ENCODE measurements at regions not wholly inside any gene's neighbourhood (a gene's known extent, or its start where the extent isn't known, plus 50 kb on each side); places are given as distances from the start of the nearest gene placed in this dataset.

GRCh38 chr6:166719019-166719418 lies 92.0 kb upstream of the RPS6KA2 start:
- no peak overlapping the region for H3K27ac ChIP-seq
- no peaks in the 10 kb centered on the region for H3K9me3 ChIP-seq
- H3K36me3 ChIP-seq = no peaks in the 10 kb centered on the region
- DNase-seq (ENCODE audit: low spot score) = no peak
- H3K4me1 ChIP-seq (ENCODE audit: control insufficient read depth in 1 of 2, low read depth in 2 of 2) = peaks cover 0 to under 1% of the 10 kb centered on the region in 2 donors
- ATAC-seq (ENCODE audit: insufficient number of reproducible peaks, low FRiP score, low read depth) = no peak
- TF ChIP-seq CTCF (IDR thresholded peaks at IDR 0.05) = no peak
- H3K27me3 ChIP-seq (replicated peaks; ENCODE audit: insufficient read depth) = no peaks in the 10 kb centered on the region
- H3K4me3 ChIP-seq = no peak overlapping the region

- Histone ChIP-seq H3K36me3 (no peaks in the 10 kb centered on the region), H3K27ac (no peak overlapping the region), H3K4me1 (ENCODE audit: control insufficient read depth in 1 of 2, low read depth in 2 of 2) (peaks cover 0 to 6% of the 10 kb centered on the region in 2 donors), H3K4me3 (no peak overlapping the region), H3K27me3 (replicated peaks; ENCODE audit: insufficient read depth) (no peaks in the 10 kb centered on the region), H3K9me3 (no peaks in the 10 kb centered on the region)
- ATAC-seq (ENCODE audit: insufficient number of reproducible peaks, low FRiP score, low read depth) (no peak), DNase-seq (ENCODE audit: low spot score) (no peak)
- no peak for TF ChIP-seq CTCF (IDR thresholded peaks at IDR 0.05)
These were observed 91.5 kb upstream of the RPS6KA2 start for GRCh38 chr6:166718516-166718915.

GRCh38 chr6:166716910-166717617 lies 90.0 kb upstream of the RPS6KA2 start:
- Histone ChIP-seq H3K27ac (no peak overlapping the region), H3K4me3 (no peak overlapping the region), H3K4me1 (ENCODE audit: control insufficient read depth in 1 of 2, low read depth in 2 of 2) (peaks cover 0 to 8% of the 10 kb centered on the region in 2 donors), H3K36me3 (no peaks in the 10 kb centered on the region), H3K9me3 (no peaks in the 10 kb centered on the region), H3K27me3 (replicated peaks; ENCODE audit: insufficient read depth) (no peaks in the 10 kb centered on the region)
- DNase-seq (ENCODE audit: low spot score) (no peak), ATAC-seq (ENCODE audit: insufficient number of reproducible peaks, low FRiP score, low read depth) (no peak)
- TF ChIP-seq CTCF (IDR thresholded peaks at IDR 0.05) = no peak

GRCh38 chr6:166715992-166716391 lies 88.9 kb upstream of the RPS6KA2 start:
- Histone ChIP-seq H3K36me3 (no peaks in the 10 kb centered on the region), H3K4me1 (ENCODE audit: control insufficient read depth in 1 of 2, low read depth in 2 of 2) (peaks cover 0 to 8% of the 10 kb centered on the region in 2 donors), H3K4me3 (no peak overlapping the region), H3K9me3 (no peaks in the 10 kb centered on the region), H3K27me3 (replicated peaks; ENCODE audit: insufficient read depth) (no peaks in the 10 kb centered on the region), H3K27ac (no peak overlapping the region)
- DNase-seq (ENCODE audit: low spot score) = no peak
- ATAC-seq (ENCODE audit: insufficient number of reproducible peaks, low FRiP score, low read depth) = no peak
- no peak for TF ChIP-seq CTCF (IDR thresholded peaks at IDR 0.05)

GRCh38 chr6:166715065-166715464 lies 88.0 kb upstream of the RPS6KA2 start:
- no peak for DNase-seq (ENCODE audit: low spot score)
- H3K9me3 ChIP-seq = no peaks in the 10 kb centered on the region
- no peak overlapping the region for H3K4me3 ChIP-seq
- H3K36me3 ChIP-seq = no peaks in the 10 kb centered on the region
- H3K27me3 ChIP-seq (replicated peaks; ENCODE audit: insufficient read depth) = no peaks in the 10 kb centered on the region
- ATAC-seq (ENCODE audit: insufficient number of reproducible peaks, low FRiP score, low read depth) = no peak
- H3K4me1 ChIP-seq (ENCODE audit: control insufficient read depth in 1 of 2, low read depth in 2 of 2) = peaks cover 0 to 8% of the 10 kb centered on the region in 2 donors
- H3K27ac ChIP-seq = no peak overlapping the region
- TF ChIP-seq CTCF (IDR thresholded peaks at IDR 0.05) = no peak
